Kasumi-1 (cell line): ENCODE measurements at regions not wholly inside any gene's neighbourhood (a gene's known extent, or its start where the extent isn't known, plus 50 kb on each side); places are given as distances from the start of the nearest gene placed in this dataset.
"Not testable (repeated sequence)": the region's sequence is repeated elsewhere in the genome, so short reads cannot be mapped to it uniquely, and the experiment has no call there.

Experiments used
- DNase-seq, 2 experiments: peaks; one replicate each; lab custom pipeline; 2025; lab: John Stamatoyannopoulos, UW

DNA sequence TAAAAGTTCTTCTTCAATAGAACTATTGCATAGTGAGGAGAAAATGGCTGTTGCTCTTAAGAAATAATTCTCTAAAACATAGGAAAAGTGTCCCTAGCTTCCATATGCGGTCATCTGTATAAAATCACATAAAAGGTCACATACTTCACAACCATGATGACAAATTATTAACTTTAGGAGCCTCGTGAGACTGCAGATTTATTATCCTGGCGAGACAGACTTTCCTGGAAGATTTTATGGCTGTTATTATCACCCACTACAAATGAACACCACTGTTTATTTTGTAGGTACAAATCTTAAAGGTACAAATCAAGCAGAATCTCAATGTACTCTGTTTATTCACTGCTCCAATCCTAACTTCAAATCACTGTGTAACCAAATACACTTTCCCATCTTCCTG lies 55.0 kb upstream of the AGAP4 start:
- not testable (repeated sequence) for DNase-seq

DNA sequence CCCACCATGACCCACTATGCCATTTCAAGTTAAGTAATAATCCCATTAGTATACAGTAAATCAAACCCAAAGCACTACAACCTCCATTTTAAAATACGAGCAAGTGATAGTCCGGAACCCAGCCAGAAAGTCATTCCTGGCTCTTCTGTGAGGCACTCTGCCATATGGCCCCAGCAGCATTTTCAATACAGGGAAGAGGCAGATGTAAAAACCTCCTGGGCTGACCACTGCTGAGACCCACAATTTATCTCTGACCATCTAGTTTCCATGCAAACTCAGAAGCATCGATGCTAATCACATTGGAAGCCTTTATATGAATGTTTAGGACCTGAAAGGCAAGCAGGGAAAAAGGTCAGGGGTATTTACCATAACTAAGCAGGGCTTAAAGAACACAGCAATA lies 56.3 kb upstream of the AGAP4 start:
- not testable (repeated sequence) for DNase-seq

DNA sequence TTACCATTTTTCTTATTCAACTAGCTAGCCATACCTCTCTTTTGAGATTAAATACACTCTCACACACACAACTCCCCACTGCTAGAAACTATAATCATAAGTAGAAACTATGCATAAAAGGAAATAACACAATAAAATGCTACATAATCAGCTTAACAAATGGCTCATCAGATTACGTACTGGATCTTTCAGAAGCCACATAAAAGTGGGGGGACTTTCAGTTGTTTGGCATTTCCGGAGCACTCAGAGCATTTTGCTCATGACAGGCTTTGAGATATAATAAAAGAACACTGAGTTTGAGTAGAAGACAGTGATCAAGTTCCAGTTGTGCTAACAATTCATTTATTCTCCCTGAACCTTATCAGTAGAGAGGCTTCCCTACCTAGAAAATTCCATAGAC lies 56.8 kb upstream of the AGAP4 start:
- DNase-seq: not testable (repeated sequence)

DNA sequence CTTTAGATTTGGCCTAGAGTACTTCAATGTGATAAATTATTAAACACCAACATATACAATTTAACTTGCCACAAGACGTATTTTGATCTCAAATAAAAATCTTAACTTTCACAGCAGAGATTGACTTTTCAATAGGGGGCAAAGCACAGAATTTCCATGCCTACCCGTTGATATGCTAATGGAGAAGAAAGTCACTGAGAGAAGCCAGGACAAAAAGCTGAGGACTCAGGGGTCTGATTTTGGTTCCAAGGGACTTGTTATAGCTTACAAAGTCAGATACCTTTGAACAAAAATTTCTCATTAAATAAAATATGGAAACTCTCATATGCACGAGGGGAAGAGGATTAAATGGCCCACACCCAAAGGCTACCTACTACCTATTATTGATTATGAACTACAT lies 59.1 kb upstream of the TIMM23 start:
- DNase-seq: not testable (repeated sequence)

GRCh38 chr10:45914740-45915139 lies 57.5 kb upstream of the TIMM23 start:
- DNase-seq: not testable (repeated sequence)

- DNase-seq: not testable (repeated sequence)
Observed at GRCh38 chr10:45915617-45916016, 56.7 kb upstream of the TIMM23 start.

DNA sequence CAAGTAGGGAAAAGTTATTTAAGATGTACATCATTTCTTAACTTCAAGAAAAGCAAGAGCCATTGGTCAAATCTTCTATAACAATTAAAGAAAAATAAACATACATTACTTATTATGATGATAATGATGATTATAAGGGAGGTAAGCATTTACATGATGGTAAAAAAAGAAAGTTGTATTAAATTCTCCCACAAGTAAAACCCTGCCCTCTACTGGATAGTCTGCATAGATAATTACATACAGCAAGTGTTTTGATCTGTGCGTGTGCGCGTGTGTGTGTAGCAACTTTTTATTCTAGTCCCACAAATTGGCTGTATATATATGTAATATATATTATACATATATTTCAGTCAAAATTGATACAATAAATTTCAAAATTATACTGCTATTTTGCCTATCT lies 51.4 kb upstream of the TIMM23 start:
- peak in 1 of 2 experiments; percentile 22 for DNase-seq
